Frontal cortex (tissue), 3 donors: ENCODE measurements at regions not wholly inside any gene's neighbourhood (a gene's known extent, or its start where the extent isn't known, plus 50 kb on each side); places are given as distances from the start of the nearest gene placed in this dataset.
A peak's percentile ranks its signal among the peaks of the same experiment; 100 is the strongest.
"Not testable (repeated sequence)": the region's sequence is repeated elsewhere in the genome, so short reads cannot be mapped to it uniquely, and the experiment has no call there.

Source experiments
- DNase-seq, 2 donors: peaks; one replicate each; pipeline ENCODE4 v3.0.0; 2012; ENCODE audit warnings: low spot score in 2 of 2
- FAIRE-seq: peaks from 2 replicates; lab custom pipeline; 2012; peaks lifted over from hg19 to GRCh38; lab: Jason Lieb, UNC
- donor health status: control.
- donor health status: control.
- donor health status: control.

GRCh38 chr7:29619111-29619510, 55.5 kb downstream of the PRR15 start:
- no peak for FAIRE-seq
- no peak for DNase-seq

DNA sequence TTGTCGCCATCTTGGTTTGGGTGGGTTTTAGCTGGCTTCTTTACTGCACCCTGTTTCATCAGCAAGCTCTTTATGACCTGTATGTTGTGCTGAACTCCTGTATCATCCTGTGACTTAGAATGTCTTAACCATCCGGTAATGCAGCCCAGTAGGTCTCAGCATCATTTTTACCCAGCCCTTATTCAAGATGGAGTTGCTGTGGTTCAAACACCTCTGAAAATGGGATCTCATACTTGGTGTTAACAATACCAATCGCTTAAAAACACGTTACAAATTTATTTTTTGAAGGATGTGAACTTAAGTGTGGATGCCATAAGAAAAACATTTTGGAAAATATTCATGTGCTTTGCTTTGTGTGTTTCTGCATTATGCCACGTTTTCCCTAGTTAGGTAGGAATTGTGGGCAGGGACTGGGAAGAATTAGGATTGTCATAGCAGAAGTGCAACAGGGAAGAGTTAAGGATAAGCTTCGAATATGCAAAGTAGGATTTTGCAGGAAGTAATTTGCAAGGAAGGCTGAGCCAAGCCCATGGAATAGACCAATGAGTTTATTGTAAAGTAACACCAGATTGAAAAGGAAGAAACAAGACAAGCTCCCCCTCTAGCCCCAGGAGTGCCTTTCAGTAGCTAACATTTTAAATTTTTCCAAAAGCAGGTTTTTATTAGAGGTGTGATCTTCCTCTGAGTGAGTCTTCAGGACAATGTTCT, 56.4 kb downstream of the PRR15 start:
- no peak for DNase-seq
- FAIRE-seq, result no peak

GRCh38 chr7:29620556-29620930, 56.9 kb downstream of the PRR15 start:
- DNase-seq (no peak), FAIRE-seq (no peak)

GRCh38 chr7:29622335-29623265, 59.0 kb downstream of the PRR15 start:
- FAIRE-seq, result no peak

DNA sequence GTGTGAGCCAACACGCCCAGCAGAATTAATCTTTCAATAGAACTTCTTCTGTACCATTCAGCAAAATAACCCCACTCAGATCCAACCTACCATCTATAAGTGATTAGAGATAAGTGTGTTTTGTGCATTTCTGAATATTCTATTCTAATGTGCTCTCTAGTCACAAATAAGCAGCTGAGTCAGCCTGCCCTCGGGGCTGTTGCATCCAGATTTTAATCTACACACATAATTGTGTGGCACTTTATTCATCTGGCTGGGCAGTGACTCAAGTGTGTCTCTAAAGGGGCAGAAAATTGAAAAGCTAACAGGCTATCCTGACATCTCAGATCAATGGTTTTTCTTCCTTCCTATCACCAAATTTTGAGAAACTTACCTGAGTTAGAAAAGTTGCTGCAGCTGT, 60.3 kb downstream of the PRR15 start:
- DNase-seq (no peak), FAIRE-seq (no peak)

More at GRCh38 chr7:29622335-29623265, 59.0 kb downstream of the PRR15 start:
- DNase-seq, result no peak

DNA sequence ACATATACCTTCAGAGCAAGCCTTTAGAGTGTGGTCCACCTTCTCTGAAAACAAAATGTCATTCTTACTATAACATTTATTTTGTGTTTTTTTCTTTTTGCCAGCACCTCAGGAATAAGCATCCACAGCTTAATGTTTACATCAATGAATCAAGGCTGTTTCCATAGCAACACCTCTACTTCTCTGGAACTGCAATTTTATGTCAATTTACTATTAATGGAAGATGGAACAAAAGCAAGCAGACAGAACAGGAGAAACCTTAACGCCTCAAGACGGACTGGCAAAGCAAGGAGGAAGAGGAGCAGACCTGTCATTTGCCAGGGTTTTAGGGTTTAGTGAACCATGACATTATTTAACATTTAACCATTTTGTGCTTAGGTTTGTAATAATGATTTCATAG, 63.1 kb downstream of the PRR15 start:
- no peak for FAIRE-seq
- DNase-seq, result no peak

GRCh38 chr7:29627631-29628030, 64.0 kb downstream of the PRR15 start:
- DNase-seq (no peak), FAIRE-seq (no peak)

- no peak for DNase-seq
- FAIRE-seq, result no peak
These were observed 65.9 kb downstream of the PRR15 start for GRCh38 chr7:29629507-29629906.

- FAIRE-seq (peak; percentile 94), DNase-seq (peak in 1 of 2 donors; percentile 17)
These were observed 71.7 kb downstream of the PRR15 start for GRCh38 chr7:29635067-29636008.

- DNase-seq (no peak), FAIRE-seq (no peak)
These were observed 72.3 kb downstream of the PRR15 start for GRCh38 chr7:29636009-29636351.

DNA sequence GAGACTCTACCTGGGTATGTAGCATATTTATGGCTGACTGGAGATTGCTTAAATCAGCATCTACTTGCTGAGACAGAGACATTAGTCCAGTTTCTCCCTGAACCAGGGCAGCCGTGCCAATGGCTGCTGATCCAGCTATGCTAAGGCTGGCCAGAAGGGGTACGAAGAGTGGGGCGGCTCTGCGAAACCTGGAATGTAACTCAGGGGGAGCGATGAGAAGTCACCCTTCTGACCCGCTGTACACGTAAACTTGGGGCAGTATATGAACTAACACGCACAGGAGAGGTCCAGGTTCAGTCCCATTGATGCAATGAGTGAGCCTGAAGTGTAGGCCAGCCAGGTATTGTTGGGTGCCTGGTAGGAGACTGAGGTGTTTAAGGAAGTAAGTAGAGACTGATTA, 73.7 kb downstream of the PRR15 start:
- no peak for DNase-seq
- no peak for FAIRE-seq

DNA sequence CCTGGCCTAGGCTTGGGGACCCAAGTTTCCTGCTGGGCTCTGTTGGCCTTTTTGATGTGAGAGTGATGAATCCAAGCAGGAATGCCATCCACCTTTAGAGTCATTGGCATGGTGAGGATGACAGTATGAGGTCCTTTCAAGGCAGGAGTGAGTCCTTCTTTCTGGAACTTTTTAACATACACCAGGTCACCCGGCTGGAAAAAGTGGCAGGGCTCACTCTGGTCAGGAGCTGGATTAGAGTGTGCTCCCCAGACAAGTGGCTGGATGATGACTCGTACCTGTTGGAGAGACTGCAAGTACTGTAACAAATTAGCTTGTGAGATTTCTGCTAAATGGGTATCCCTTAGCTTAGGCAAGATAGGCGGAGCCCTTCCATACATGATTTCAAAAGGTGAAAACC, 75.2 kb downstream of the PRR15 start:
- not testable (repeated sequence) for DNase-seq, FAIRE-seq

- FAIRE-seq, result no peak
- DNase-seq, result no peak
These were observed 75.8 kb downstream of the PRR15 start for GRCh38 chr7:29639386-29639785.

DNA sequence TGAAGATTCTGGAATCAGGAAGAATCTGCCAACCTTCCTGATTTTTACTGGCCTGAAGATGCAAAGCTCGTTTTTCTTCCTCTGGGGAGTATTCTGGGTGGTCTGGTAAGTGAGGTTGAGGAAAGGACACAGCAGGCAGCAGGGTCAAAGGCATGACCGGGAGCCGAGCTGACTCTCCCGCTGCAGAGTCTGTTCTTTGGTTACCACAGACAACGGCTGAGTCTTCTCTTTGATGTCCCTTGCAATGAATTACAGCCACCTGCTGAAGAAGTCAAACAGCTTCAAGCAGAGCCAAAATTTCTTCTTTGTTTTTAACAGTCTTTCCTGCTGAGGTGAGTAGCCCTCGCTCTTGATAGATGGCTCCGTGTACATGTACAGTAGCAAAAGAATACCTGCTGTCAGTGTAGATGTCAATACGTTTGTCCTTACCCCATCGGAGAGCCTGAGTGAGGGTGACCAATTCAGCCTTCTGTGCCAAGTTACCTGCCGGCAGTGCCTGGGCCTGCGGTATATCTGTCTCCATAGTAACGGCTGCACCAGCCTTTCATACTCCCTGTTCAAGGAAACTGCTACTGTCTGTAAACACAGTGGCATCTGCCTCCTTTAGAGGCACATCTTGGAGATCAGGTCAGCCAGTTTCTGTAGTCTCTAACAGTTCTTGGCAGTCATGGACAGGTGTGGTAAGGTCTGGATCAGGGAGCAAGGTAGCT, 76.4 kb downstream of the PRR15 start:
- no peak for DNase-seq
- FAIRE-seq, result no peak

DNA sequence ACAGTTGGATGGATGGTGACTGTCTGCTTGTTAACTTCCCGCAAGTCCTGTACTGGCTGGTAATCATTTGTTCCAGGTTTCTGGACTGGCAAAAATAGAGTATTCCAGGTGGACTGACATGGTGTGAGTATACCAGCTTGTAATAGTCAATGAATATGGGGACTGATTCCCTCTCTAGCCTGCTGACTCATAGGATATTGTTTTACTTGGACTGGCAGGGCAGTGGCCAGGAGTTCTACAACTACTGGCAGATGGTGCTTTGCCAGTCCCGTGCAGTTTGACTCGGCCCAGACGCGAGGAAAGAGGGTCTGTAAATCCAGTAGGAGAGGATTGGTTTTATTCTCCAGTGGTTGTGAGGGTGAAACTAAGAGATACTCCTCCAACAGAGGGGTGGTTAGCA, 78.0 kb downstream of the PRR15 start:
- FAIRE-seq, result no peak
- no peak for DNase-seq

- FAIRE-seq, result no peak
These were observed 79.0 kb downstream of the PRR15 start for GRCh38 chr7:29642494-29643155.

GRCh38 chr7:29646116-29646515, 82.5 kb downstream of the PRR15 start:
- FAIRE-seq, DNase-seq: not testable (repeated sequence)

More at GRCh38 chr7:29642494-29643155, 79.0 kb downstream of the PRR15 start:
- DNase-seq, result no peak

GRCh38 chr7:29647020-29647654, 83.5 kb downstream of the PRR15 start:
- DNase-seq (no peak), FAIRE-seq (no peak)
